Fibroblast of pulmonary artery (primary cell): ENCODE measurements at regions not wholly inside any gene's neighbourhood (a gene's known extent, or its start where the extent isn't known, plus 50 kb on each side); places are given as distances from the start of the nearest gene placed in this dataset.
"Not testable (repeated sequence)": the region's sequence is repeated elsewhere in the genome, so short reads cannot be mapped to it uniquely, and the experiment has no call there.

Experiments
- DNase-seq: peaks from one replicate; pipeline ENCODE4 v3.0.0-alpha.2; 2010; ENCODE audit warnings: low read depth
- H3K4me3 ChIP-seq: replicated peaks from 2 replicates; pipeline ENCODE4 v1.5.1; 2011; ENCODE audit warnings: low read depth, mild to moderate bottlenecking, control low read depth, low read length, moderate library complexity
- TF ChIP-seq, protein P1 (sequence below): IDR thresholded peaks from 2 replicates; pipeline ENCODE4 v1.5.1; 2011; ENCODE audit warnings: mild to moderate bottlenecking, control low read depth, low read length, inconsistent platforms; ENCODE audit errors: missing control alignments

DNA sequence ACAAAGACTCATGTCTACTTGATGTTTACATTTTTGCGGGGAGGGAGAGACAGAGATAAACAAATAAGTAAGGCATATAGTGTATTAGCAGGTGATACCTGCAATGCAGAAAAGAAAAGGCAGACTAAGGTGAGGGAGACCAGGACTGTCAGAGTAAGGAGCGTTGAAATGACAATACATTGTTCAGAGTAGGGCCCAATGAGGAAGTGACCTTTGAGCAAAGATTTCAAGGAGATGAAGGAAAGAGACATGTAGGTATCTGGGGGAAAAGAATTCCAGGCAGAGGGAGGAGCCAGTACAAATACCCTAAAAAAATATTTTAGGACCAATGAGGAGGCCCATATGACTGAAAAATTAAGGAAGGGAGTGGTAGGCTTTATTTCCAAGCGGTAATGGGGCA is 162.7 kb upstream of the PRSS1 start:
- no peak for DNase-seq
- H3K4me3 ChIP-seq: no peak overlapping the region
- TF ChIP-seq, protein P1, sequence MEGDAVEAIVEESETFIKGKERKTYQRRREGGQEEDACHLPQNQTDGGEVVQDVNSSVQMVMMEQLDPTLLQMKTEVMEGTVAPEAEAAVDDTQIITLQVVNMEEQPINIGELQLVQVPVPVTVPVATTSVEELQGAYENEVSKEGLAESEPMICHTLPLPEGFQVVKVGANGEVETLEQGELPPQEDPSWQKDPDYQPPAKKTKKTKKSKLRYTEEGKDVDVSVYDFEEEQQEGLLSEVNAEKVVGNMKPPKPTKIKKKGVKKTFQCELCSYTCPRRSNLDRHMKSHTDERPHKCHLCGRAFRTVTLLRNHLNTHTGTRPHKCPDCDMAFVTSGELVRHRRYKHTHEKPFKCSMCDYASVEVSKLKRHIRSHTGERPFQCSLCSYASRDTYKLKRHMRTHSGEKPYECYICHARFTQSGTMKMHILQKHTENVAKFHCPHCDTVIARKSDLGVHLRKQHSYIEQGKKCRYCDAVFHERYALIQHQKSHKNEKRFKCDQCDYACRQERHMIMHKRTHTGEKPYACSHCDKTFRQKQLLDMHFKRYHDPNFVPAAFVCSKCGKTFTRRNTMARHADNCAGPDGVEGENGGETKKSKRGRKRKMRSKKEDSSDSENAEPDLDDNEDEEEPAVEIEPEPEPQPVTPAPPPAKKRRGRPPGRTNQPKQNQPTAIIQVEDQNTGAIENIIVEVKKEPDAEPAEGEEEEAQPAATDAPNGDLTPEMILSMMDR: no peak

DNA sequence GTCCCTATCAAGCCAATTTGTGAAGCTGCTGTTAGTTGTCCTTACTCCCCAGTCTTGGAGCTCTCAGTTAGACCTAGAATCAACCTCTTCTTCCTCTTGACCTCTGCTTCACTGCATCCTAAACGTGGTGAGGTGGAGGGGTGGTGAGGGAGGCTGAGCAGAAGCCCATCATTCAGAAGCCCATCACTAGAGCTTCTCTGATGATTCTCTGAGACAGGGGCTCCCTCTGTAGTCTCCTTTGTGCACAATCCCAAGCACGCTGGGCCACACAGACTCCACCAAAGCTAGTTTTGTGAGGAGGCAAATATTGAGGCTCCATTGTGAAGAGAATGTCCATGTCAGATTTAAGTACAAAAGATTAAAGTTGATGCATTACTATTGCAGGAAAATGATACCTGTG is 163.8 kb upstream of the PRSS1 start:
- H3K4me3 ChIP-seq: no peak overlapping the region
- TF ChIP-seq, protein P1: peak; percentile 29
- no peak for DNase-seq

DNA sequence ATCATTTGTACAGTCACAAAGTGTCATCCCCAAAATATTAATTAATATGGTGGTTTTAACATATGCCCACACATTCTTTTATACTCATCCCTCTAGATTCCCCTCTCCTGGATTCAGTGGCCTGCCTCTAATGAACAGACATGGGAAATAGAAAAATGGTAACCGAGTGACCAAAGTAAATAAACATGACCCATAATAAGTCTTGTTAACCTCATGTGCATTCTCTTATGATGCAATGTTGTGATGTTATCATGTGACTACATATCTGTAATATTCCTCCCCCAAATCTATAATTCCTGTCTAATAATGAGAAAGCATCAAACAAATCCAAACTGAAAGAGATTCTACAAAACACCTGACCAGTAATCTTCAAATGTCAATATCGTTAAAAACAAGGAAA is 164.5 kb upstream of the PRSS1 start:
- DNase-seq: peak; percentile 43
- H3K4me3 ChIP-seq: no peak overlapping the region
- TF ChIP-seq, protein P1: no peak

DNA sequence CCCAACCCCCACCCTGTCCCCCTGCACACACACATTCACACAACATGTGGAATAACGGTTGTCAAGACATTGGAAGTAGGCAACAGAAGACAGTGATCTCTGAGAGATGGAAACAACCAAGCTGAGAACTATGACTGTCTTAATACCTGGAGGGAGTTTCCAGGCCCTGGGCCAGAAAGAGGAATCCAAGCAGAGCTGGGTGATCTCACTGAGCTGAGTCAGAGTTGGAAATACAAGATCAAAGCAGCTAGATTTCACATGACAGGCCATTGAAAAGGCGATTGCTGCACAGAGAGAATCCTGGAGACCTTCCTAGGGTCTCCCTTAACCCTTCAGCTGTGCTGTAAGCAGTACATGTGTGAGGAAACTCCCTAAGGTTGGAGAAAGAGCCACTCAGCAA is 165.8 kb upstream of the PRSS1 start:
- TF ChIP-seq, protein P1: no peak
- H3K4me3 ChIP-seq: no peak overlapping the region
- DNase-seq: peak; percentile 71

DNA sequence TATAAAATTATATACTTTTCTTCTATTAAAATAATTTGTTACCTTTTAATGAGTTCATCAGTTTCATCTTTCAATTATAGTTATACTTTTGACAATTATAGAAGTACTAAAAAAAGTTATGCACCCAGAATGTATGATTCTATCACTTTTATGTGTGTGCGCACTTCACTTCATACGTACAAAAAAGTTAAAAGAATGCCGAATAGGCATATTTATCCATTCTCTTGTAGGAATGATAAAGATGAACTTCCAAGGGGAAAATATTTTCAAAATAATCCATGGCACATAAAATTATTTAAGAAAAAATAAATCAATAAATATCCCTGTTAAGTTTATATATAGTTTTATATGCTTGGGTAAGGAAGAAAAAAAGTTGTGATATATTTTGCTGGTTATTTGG is 166.9 kb upstream of the PRSS1 start:
- TF ChIP-seq, protein P1: no peak
- no peak for DNase-seq
- H3K4me3 ChIP-seq: no peak overlapping the region

DNA sequence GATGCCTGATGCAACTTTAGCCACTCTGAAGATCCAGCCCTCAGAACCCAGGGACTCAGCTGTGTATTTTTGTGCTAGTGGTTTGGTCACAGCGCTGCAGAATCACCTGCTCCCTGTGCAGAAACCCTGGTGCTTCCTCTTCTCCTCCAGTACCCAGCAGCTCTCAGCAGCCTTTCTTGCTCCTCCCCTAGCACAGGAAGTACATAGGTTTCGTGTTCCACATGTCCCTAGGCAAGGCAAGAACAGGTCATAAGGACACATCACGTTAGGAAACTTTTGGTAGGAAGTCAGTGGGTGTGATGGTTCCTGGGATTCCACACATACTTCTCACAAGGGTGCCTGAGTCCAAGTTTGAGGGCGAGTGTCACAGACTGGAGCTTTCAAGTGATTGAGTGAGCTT is 167.9 kb upstream of the PRSS1 start:
- DNase-seq: peak; percentile 28
- no peak overlapping the region for H3K4me3 ChIP-seq

DNA sequence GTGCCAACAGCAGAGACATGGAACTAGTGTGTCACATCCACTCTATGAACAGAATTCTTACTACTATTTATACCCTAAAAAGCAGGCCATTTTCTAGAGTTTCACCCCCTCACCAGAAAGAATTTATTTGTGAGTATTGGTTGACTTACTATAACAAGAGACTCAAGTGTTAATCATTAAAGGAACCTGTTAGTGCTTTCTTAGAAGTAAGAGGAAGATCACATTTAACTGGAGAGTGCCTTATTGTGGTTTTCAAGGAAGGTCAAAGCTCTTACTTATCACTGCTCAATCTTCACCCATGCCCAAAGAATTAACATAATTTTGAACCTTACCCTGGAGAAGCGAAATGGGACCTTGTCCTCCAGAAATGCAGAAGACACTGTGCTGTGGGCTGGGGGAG is 169.3 kb upstream of the PRSS1 start:
- TF ChIP-seq, protein P1: no peak
- no peak overlapping the region for H3K4me3 ChIP-seq
- DNase-seq: no peak

More for the DNA sequence above, 167.9 kb upstream of the PRSS1 start:
- TF ChIP-seq, protein P1: no peak

DNA sequence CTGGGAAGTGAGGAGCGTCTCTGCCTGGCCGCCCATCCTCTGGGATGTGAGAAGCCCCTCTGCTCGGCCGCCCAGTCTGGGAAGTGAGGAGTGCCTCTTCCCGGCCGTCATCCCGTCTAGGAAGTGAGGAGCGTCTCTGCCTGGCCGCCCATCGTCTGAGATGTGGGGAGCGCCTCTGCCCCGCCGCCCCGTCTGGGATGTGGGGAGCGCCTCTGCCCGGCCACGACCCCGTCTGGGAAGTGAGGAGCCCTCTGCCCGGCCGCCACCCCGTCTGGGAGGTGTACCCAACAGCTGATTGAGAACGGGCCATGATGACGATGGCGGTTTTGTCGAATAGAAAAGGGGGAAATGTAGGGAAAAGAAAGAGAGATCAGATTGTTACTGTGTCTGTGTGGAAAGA is 173.9 kb upstream of the PRSS1 start:
- not testable (repeated sequence) for H3K4me3 ChIP-seq, DNase-seq
